H1 (cell line): ENCODE measurements at regions not wholly inside any gene's neighbourhood (a gene's known extent, or its start where the extent isn't known, plus 50 kb on each side); places are given as distances from the start of the nearest gene placed in this dataset.

ENCODE experiments used
- CTCF ChIA-PET: fragments of 300-600 bp; sonication (Branson Sonifier 250); formaldehyde crosslinking; loops from one replicate; lab custom pipeline; 2021; ENCODE audit not compliant: partially characterized antibody; lab: Charles Lee
- POLR2A ChIA-PET: fragments of 300-600 bp; sonication (Branson Sonifier 250); formaldehyde crosslinking; loops from one replicate; lab custom pipeline; 2021; ENCODE audit warnings: inconsistent platforms; ENCODE audit not compliant: partially characterized antibody; lab: Charles Lee
- DNase-seq, 2 experiments: peaks; one replicate each; pipeline versions ENCODE4 v3.0.0 to v3.0.0-alpha.2; 2010 to 2022; ENCODE audit warnings: low spot score in 2 of 2, low read depth in 1 of 2, mixed read lengths in 1 of 2
- FAIRE-seq: peaks from 2 replicates; lab custom pipeline; 2011; peaks lifted over from hg19 to GRCh38; lab: Jason Lieb, UNC
- H2AFZ ChIP-seq: 2 replicates; pipeline ENCODE4 v1.8.1; 2012; ENCODE audit warnings: low read length, inconsistent platforms
- H2AK5ac ChIP-seq: 2 replicates; pipeline ENCODE4 v1.6.1; 2013; ENCODE audit warnings: low read depth, low read length
- H2BK120ac ChIP-seq: replicated peaks from 2 replicates; pipeline ENCODE3; 2013; ENCODE audit warnings: low read depth, low read length, inconsistent platforms
- H2BK12ac ChIP-seq: 2 replicates; pipeline ENCODE4 v1.6.1; 2013; ENCODE audit warnings: low read depth, low read length
- H2BK15ac ChIP-seq: 2 replicates; pipeline ENCODE4 v1.6.1; 2013; ENCODE audit warnings: low read length
- H2BK20ac ChIP-seq: 2 replicates; pipeline ENCODE4 v1.6.1; 2013; ENCODE audit warnings: low read length
- H2BK5ac ChIP-seq: 2 replicates; pipeline ENCODE4 v1.6.1; 2013; ENCODE audit warnings: low read depth, low read length
- H3K14ac ChIP-seq: 2 replicates; pipeline ENCODE4 v1.6.1; 2013; ENCODE audit warnings: inconsistent platforms; ENCODE audit not compliant: insufficient read length
- H3K18ac ChIP-seq: 2 replicates; pipeline ENCODE4 v1.6.1; 2013; ENCODE audit warnings: low read length; ENCODE audit errors: extremely low read depth
- H3K23ac ChIP-seq: 2 replicates; pipeline ENCODE4 v1.6.1; 2013; ENCODE audit warnings: inconsistent platforms; ENCODE audit not compliant: insufficient read length
- H3K23me2 ChIP-seq: 2 replicates; pipeline ENCODE4 v1.6.1; 2013; ENCODE audit warnings: low read depth, low read length
- H3K27ac ChIP-seq: 2 replicates; pipeline ENCODE4 v1.6.1; 2011; ENCODE audit warnings: low read depth, low read length, inconsistent platforms
- H3K27me3 ChIP-seq, 4 experiments: replicated peaks in 1 of 4; 1 replicate in 1 of 4; 2 replicates in 3 of 4; pipeline versions ENCODE4 v1.6.1 to v1.8.1; 2011 to 2013; ENCODE audit warnings: low read length in 3 of 4, mild to moderate bottlenecking in 3 of 4, inconsistent platforms in 2 of 4, mixed read lengths in 2 of 4, moderate library complexity in 1 of 4; ENCODE audit not compliant: control insufficient read depth in 3 of 4, insufficient read depth in 3 of 4; ENCODE audit errors: extremely low read depth in 1 of 4
- H3K36me3 ChIP-seq, 4 experiments: 2 replicates each; pipeline versions ENCODE4 v1.6.1 to v1.8.1; 2011 to 2013; ENCODE audit warnings: mild to moderate bottlenecking in 4 of 4, low read length in 3 of 4, moderate library complexity in 2 of 4, control low read depth in 1 of 4, inconsistent platforms in 1 of 4; ENCODE audit not compliant: insufficient read depth in 4 of 4, control insufficient read depth in 2 of 4
- H3K4ac ChIP-seq: replicated peaks from 2 replicates; pipeline ENCODE3; 2013; ENCODE audit warnings: low read length, low read depth, mixed read lengths, inconsistent platforms; ENCODE audit not compliant: insufficient read length
- H3K4me1 ChIP-seq, 4 experiments: replicated peaks in 1 of 4; 1 replicate in 1 of 4; 2 replicates in 3 of 4; pipeline versions ENCODE4 v1.6.1 to v1.8.1; 2011 to 2013; ENCODE audit warnings: low read length in 3 of 4, inconsistent platforms in 2 of 4, mixed read lengths in 1 of 4; ENCODE audit not compliant: insufficient read depth in 4 of 4, control insufficient read depth in 3 of 4
- H3K4me2 ChIP-seq, 2 experiments: 2 replicates each; pipeline versions ENCODE4 v1.6.1 to v1.8.1; 2011 to 2013; ENCODE audit warnings: low read depth in 2 of 2, low read length in 2 of 2, control low read depth in 1 of 2, inconsistent platforms in 1 of 2, mild to moderate bottlenecking in 1 of 2; ENCODE audit not compliant: insufficient read depth in 1 of 2
- H3K4me3 ChIP-seq, 4 experiments: fragments of 200-600, 300-600 bp in 1 of 4; sonication (generic), shearing (Covaris generic), sonication (Bioruptor Twin) in 1 of 4; 2 replicates each; pipeline versions ENCODE4 v1.5.1 to v1.8.1; 2011 to 2016; ENCODE audit warnings: low read length in 4 of 4, low read depth in 3 of 4, control low read depth in 2 of 4, inconsistent platforms in 2 of 4, mild to moderate bottlenecking in 2 of 4, mixed read lengths in 1 of 4, moderate library complexity in 1 of 4; ENCODE audit not compliant: insufficient read depth in 2 of 4; ENCODE audit errors: extremely low read depth in 1 of 4
- H3K56ac ChIP-seq: replicated peaks from 2 replicates; pipeline ENCODE3; 2013; ENCODE audit warnings: low read depth, mild to moderate bottlenecking, mixed read lengths, low read length, inconsistent platforms; ENCODE audit not compliant: insufficient read length
- H3K79me1 ChIP-seq: 2 replicates; pipeline ENCODE4 v1.6.1; 2013; ENCODE audit warnings: low read depth, low read length, control low read depth
- H3K79me2 ChIP-seq, 2 experiments: 2 replicates each; pipeline versions ENCODE4 v1.6.1 to v1.8.1; 2012 to 2013; ENCODE audit warnings: low read length in 2 of 2, mild to moderate bottlenecking in 2 of 2, inconsistent platforms in 1 of 2; ENCODE audit not compliant: insufficient read depth in 2 of 2, control insufficient read depth in 1 of 2
- H3K9ac ChIP-seq, 4 experiments: replicated peaks in 1 of 4; 1 replicate in 1 of 4; 2 replicates in 3 of 4; pipeline versions ENCODE4 v1.6.1 to v1.8.1; 2011 to 2013; ENCODE audit warnings: low read depth in 3 of 4, low read length in 3 of 4, control low read depth in 2 of 4, mild to moderate bottlenecking in 2 of 4, moderate library complexity in 2 of 4, inconsistent platforms in 1 of 4; ENCODE audit errors: extremely low read depth in 1 of 4
- H3K9me3 ChIP-seq, 2 experiments: 2 replicates each; pipeline versions ENCODE4 v1.6.1 to v1.8.1; 2012 to 2013; ENCODE audit warnings: mild to moderate bottlenecking in 2 of 2, moderate library complexity in 2 of 2, control low read depth in 1 of 2, inconsistent platforms in 1 of 2, low read depth in 1 of 2, low read length in 1 of 2, mixed read lengths in 1 of 2; ENCODE audit not compliant: insufficient read depth in 2 of 2
- H4K20me1 ChIP-seq, 2 experiments: replicated peaks in 1 of 2; 2 replicates each; pipeline versions ENCODE3 to v1.8.1; 2011 to 2013; ENCODE audit warnings: inconsistent platforms in 2 of 2, low read length in 2 of 2, mild to moderate bottlenecking in 1 of 2; ENCODE audit not compliant: insufficient read depth in 2 of 2, control insufficient read depth in 1 of 2
- H4K5ac ChIP-seq: 2 replicates; pipeline ENCODE4 v1.6.1; 2013; ENCODE audit warnings: low read length, low read depth, mixed read lengths, inconsistent platforms; ENCODE audit not compliant: insufficient read length
- H4K8ac ChIP-seq: 2 replicates; pipeline ENCODE4 v1.8.0; 2013; ENCODE audit warnings: mild to moderate bottlenecking, moderate library complexity, low read length, inconsistent platforms; ENCODE audit not compliant: insufficient read depth; ENCODE audit errors: extremely low read depth
- H4K91ac ChIP-seq: replicated peaks from 2 replicates; pipeline ENCODE3; 2013; ENCODE audit warnings: low read length, mixed read lengths, inconsistent platforms; ENCODE audit not compliant: insufficient read length
- BCL11A ChIP-seq, 2 experiments: IDR thresholded peaks; one replicate each; pipeline ENCODE4 v1.6.1; 2011; ENCODE audit warnings: low read depth in 2 of 2, low read length in 2 of 2, mild to moderate bottlenecking in 2 of 2
- CEBPB ChIP-seq: IDR thresholded peaks from 2 replicates; pipeline ENCODE4 v1.6.1; 2012; ENCODE audit warnings: low read depth, low read length
- GTF2F1 ChIP-seq: IDR thresholded peaks from 2 replicates; pipeline ENCODE4 v1.6.1; 2012; ENCODE audit warnings: low read depth, low read length, improper control_type of control experiment, borderline replicate concordance
- JUN ChIP-seq: IDR thresholded peaks from 2 replicates; pipeline ENCODE4 v1.6.1; 2011; ENCODE audit warnings: low read depth, mild to moderate bottlenecking, improper control_type of control experiment, low read length
- NANOG ChIP-seq: IDR thresholded peaks from 2 replicates; pipeline ENCODE4 v1.6.1; 2011; ENCODE audit warnings: low read length, low read depth, mild to moderate bottlenecking, inconsistent platforms; ENCODE audit not compliant: insufficient read depth, poor library complexity, severe bottlenecking
- RXRA ChIP-seq: IDR thresholded peaks from 2 replicates; pipeline ENCODE4 v1.6.1; 2011; ENCODE audit warnings: low read depth, mild to moderate bottlenecking, low read length, moderate library complexity; ENCODE audit not compliant: insufficient read depth
- SIRT6 ChIP-seq: IDR thresholded peaks from one replicate; pipeline ENCODE4 v1.7.1; 2012; ENCODE audit warnings: low read length, inconsistent platforms
- WGBS, 2 experiments: shearing (Covaris generic) in 1 of 2; methylation state at CpG; one replicate each; pipeline versions ENCODE4 v1.1.6 to v1.1.7; 2013 to 2015; ENCODE audit warnings: low lambda C conversion rate in 2 of 2, mixed read lengths in 2 of 2, inconsistent platforms in 1 of 2, low coverage in 1 of 2, missing lambda C conversion rate in 1 of 2; ENCODE audit not compliant: insufficient replicate concordance in 2 of 2, insufficient coverage in 1 of 2, insufficient read length in 1 of 2; ENCODE audit errors: extremely low coverage in 1 of 2, missing lambda C conversion rate in 1 of 2; 5-methylcytosine and 5-hydroxymethylcytosine counted together
- TF ChIP-seq, protein P1 (sequence below), 3 experiments: IDR thresholded peaks; 1 replicate in 2 of 3; 2 replicates in 1 of 3; pipeline versions ENCODE4 v1.5.1 to v1.6.1; 2011; ENCODE audit warnings: low read length in 3 of 3, mild to moderate bottlenecking in 3 of 3, inconsistent platforms in 2 of 3, low read depth in 1 of 3, moderate library complexity in 1 of 3; ENCODE audit not compliant: insufficient read depth in 1 of 3; ENCODE audit errors: control extremely low read depth in 1 of 3
- TF ChIP-seq, protein P2 (sequence below): IDR thresholded peaks from 2 replicates; pipeline ENCODE4 v1.6.1; 2012; ENCODE audit warnings: inconsistent platforms

DNA sequence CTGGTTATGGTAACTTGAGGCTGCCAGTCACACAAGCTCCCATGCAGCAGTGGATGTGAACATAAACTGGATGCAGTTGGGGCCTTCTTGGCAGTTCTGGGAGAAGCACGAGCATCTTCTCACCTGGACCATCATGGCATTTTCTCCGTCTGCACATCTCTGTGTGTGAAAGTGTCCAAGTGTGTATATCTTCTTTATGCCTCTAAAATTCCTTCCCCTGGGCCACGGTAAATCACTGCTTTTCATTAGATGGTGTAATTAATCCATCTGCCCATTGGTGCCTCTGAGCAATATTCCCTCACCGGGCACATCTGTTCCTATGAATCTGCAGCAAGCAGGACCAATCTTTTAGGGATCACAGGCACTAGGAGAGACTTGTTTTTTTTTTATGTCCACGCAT, 138.0 kb downstream of the MAP3K7 start:
- H4K8ac ChIP-seq = no peak overlapping the region
- no peaks in the 10 kb centered on the region for H3K79me1 ChIP-seq
- no peak overlapping the region for H4K91ac ChIP-seq
- CTCF ChIA-PET = interaction anchor here (0.5 to 16.2 kb wide), 4 partner anchors 10 to 508 kb away, joined by 3 to 179 read pairs (median 4); no protein-coding TSS in a partner anchor
- no peak overlapping the region for H4K5ac ChIP-seq
- no peak overlapping the region for H3K4me2 ChIP-seq
- H3K14ac ChIP-seq = no peak overlapping the region
- no peaks in the 10 kb centered on the region for H3K27me3 ChIP-seq
- H2BK12ac ChIP-seq = no peak overlapping the region
- no peak overlapping the region for H2AK5ac ChIP-seq
- DNase-seq = no peak
- no peaks in the 10 kb centered on the region for H4K20me1 ChIP-seq
- H3K9me3 ChIP-seq = no peaks in the 10 kb centered on the region
- H3K18ac ChIP-seq = no peak overlapping the region
- H3K36me3 ChIP-seq = no peaks in the 10 kb centered on the region
- H2BK120ac ChIP-seq = no peak overlapping the region
- H3K79me2 ChIP-seq = no peaks in the 10 kb centered on the region
- H3K23me2 ChIP-seq = no peaks in the 10 kb centered on the region
- POLR2A ChIA-PET = no interaction called here
- H3K4me1 ChIP-seq = peaks cover 7 to 16% (median 11%) of the 10 kb centered on the region in 4 experiments; a peak in 6 of 7 replicates
- no peak for TF ChIP-seq BCL11A (IDR thresholded peaks at IDR 0.05; ENCODE audit: low read depth in 2 of 2, low read length in 2 of 2)
- TF ChIP-seq, protein P1, sequence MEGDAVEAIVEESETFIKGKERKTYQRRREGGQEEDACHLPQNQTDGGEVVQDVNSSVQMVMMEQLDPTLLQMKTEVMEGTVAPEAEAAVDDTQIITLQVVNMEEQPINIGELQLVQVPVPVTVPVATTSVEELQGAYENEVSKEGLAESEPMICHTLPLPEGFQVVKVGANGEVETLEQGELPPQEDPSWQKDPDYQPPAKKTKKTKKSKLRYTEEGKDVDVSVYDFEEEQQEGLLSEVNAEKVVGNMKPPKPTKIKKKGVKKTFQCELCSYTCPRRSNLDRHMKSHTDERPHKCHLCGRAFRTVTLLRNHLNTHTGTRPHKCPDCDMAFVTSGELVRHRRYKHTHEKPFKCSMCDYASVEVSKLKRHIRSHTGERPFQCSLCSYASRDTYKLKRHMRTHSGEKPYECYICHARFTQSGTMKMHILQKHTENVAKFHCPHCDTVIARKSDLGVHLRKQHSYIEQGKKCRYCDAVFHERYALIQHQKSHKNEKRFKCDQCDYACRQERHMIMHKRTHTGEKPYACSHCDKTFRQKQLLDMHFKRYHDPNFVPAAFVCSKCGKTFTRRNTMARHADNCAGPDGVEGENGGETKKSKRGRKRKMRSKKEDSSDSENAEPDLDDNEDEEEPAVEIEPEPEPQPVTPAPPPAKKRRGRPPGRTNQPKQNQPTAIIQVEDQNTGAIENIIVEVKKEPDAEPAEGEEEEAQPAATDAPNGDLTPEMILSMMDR (IDR thresholded peaks at IDR 0.05; ENCODE audit: control extremely low read depth in 1 of 3, insufficient read depth in 1 of 3, low read depth in 1 of 3, low read length in 3 of 3) = no peak
- no peak for TF ChIP-seq NANOG
- TF ChIP-seq RXRA = no peak
- TF ChIP-seq, protein P2, sequence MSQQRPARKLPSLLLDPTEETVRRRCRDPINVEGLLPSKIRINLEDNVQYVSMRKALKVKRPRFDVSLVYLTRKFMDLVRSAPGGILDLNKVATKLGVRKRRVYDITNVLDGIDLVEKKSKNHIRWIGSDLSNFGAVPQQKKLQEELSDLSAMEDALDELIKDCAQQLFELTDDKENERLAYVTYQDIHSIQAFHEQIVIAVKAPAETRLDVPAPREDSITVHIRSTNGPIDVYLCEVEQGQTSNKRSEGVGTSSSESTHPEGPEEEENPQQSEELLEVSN = no peak
- no peak for TF ChIP-seq CEBPB
- no peak for TF ChIP-seq GTF2F1
- TF ChIP-seq SIRT6 = no peak
- no peak for TF ChIP-seq JUN
- no peak overlapping the region for H3K9ac ChIP-seq
- FAIRE-seq = no peak
- H3K56ac ChIP-seq = no peak overlapping the region
- H3K4ac ChIP-seq = no peak overlapping the region
- no peak overlapping the region for H3K27ac ChIP-seq
- WGBS, 2 experiments = 93% methylated on average over 5 of the region's 5 CpGs; no CpG with 5 or more reads in 1 of the 2 experiments
- H2BK15ac ChIP-seq = peak overlapping the region; percentile 53; the same call in 1 of the 2 replicates
- no peak overlapping the region for H3K23ac ChIP-seq
- H2BK5ac ChIP-seq = no peak overlapping the region
- peak overlapping the region; percentile 64; the same call in 1 of the 2 replicates for H2BK20ac ChIP-seq
- no peak overlapping the region for H3K4me3 ChIP-seq
- no peak overlapping the region for H2AFZ ChIP-seq
